GM18498 (cell line): ENCODE measurements at regions not wholly inside any gene's neighbourhood (a gene's known extent, or its start where the extent isn't known, plus 50 kb on each side); places are given as distances from the start of the nearest gene placed in this dataset.
"Not testable (repeated sequence)": the region's sequence is repeated elsewhere in the genome, so short reads cannot be mapped to it uniquely, and the experiment has no call there.

Experiments used
- ATAC-seq: cut with Tn5 transposase; IDR thresholded peaks from one replicate; pipeline ENCODE4 v1.9.1; 2021; ENCODE audit warnings: mild to moderate bottlenecking, moderate library complexity; ENCODE audit not compliant: unreplicated experiment

- no peak for ATAC-seq
Observed at GRCh38 chr14:105924951-105925591, 398.7 kb downstream of the TMEM121 start.

GRCh38 chr14:105925615-105926372 lies 399.4 kb downstream of the TMEM121 start:
- no peak for ATAC-seq

GRCh38 chr14:105926373-105927095 lies 400.2 kb downstream of the TMEM121 start:
- no peak for ATAC-seq

GRCh38 chr14:105927096-105928060 lies 401.0 kb downstream of the TMEM121 start:
- no peak for ATAC-seq

- ATAC-seq = not testable (repeated sequence)
Observed at GRCh38 chr14:105928171-105929111, 402.1 kb downstream of the TMEM121 start.

- ATAC-seq = no peak
Observed at GRCh38 chr14:105929327-105930081, 403.1 kb downstream of the TMEM121 start.

GRCh38 chr14:105930572-105930971 lies 404.2 kb downstream of the TMEM121 start:
- ATAC-seq = no peak

GRCh38 chr14:105931808-105932483 lies 405.6 kb downstream of the TMEM121 start:
- ATAC-seq = no peak

GRCh38 chr14:105933238-105933637 lies 406.9 kb downstream of the TMEM121 start:
- no peak for ATAC-seq

GRCh38 chr14:105935384-105935783 lies 409.0 kb downstream of the TMEM121 start:
- ATAC-seq = no peak

GRCh38 chr14:105937253-105938054 lies 411.1 kb downstream of the TMEM121 start:
- ATAC-seq = no peak

- no peak for ATAC-seq
Observed at GRCh38 chr14:105938055-105938863, 411.9 kb downstream of the TMEM121 start.

- ATAC-seq = no peak
Observed at GRCh38 chr14:105938959-105939358, 412.6 kb downstream of the TMEM121 start.

- no peak for ATAC-seq
Observed at GRCh38 chr14:105939810-105940508, 413.6 kb downstream of the TMEM121 start.

- ATAC-seq = no peak
Observed at GRCh38 chr14:105940534-105941225, 414.3 kb downstream of the TMEM121 start.
